ENCODE measurements at regions not wholly inside any gene's neighbourhood (a gene's known extent, or its start where the extent isn't known, plus 50 kb on each side); places are given as distances from the start of the nearest gene placed in this dataset.

DNA sequence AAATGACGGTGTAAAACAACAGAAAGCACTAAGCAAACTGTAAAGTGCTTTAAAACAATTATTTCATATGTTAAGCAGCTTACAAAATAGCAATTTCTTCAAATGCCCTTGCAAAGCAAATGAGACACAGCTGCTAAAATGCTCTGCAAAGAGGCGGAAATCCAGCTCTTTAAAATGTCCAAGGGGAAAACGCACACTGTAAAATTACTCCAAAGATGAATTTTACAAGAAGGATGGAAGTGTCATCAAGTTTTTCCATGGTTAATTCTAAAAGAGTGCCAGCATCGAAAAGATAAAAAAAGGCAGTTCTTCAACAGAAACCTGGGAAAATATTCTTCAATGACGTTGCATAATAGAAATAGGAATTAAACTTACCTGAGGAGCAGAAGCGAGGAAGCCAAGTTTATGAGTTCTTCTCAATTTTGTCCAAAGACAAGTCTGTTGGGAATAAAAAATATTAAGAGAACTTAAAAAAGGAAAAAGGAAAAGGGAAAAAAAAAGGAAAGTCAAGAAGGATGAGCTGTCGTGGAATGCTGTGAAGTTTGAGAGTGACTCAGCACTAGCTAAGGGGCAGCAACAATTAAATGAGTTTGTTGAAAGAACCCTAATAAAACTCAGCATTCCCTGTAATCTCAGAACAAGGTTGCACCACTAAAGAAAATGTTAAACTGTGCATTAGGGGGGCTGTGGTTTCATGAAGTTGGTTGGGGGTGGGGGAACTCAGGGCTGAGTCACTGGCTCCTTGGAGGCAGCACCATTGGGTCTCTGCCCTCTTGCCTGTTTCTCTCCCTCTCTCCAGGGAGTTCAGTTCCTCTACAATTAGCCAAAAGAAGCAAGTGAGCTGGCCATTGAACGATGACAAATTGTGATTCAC is 64.2 kb upstream of the BLID start:
- peaks cover 0 to 3% (median 0%) of the 10 kb centered on the region in 4 experiments; a peak in 1 of 7 replicates for H3K4me1 ChIP-seq (replicated peaks in 1 of 4; ENCODE audit: control insufficient read depth in 3 of 4, insufficient read depth in 4 of 4, low read length in 3 of 4)
- no peaks in the 10 kb centered on the region for H3K79me1 ChIP-seq (ENCODE audit: low read depth, low read length)
- no peak overlapping the region for H2BK20ac ChIP-seq (ENCODE audit: low read length)
- WGBS, 2 experiments (ENCODE audit: extremely low coverage in 1 of 2, insufficient coverage in 1 of 2, insufficient read length in 1 of 2, insufficient replicate concordance in 2 of 2, low coverage in 1 of 2, low lambda C conversion rate in 2 of 2, missing lambda C conversion rate in 1 of 2): 87% methylated on average over 8 of the region's 8 CpGs; no CpG with 5 or more reads in 1 of the 2 experiments
- H3K36me3 ChIP-seq (ENCODE audit: control insufficient read depth in 2 of 4, insufficient read depth in 4 of 4, low read length in 3 of 4): no peaks in the 10 kb centered on the region
- no peak overlapping the region for H3K4me3 ChIP-seq (ENCODE audit: extremely low read depth in 1 of 4, insufficient read depth in 2 of 4, low read depth in 3 of 4, low read length in 4 of 4)
- no peak for DNase-seq (ENCODE audit: low read depth in 1 of 2, low spot score in 2 of 2)
- no peak overlapping the region for H3K4ac ChIP-seq (replicated peaks; ENCODE audit: insufficient read length, low read depth, low read length)
- H4K8ac ChIP-seq (ENCODE audit: extremely low read depth, insufficient read depth, low read length): no peak overlapping the region
- no peak for FAIRE-seq
- no peak overlapping the region for H3K27ac ChIP-seq (ENCODE audit: low read depth, low read length)
- no peak overlapping the region for H3K4me2 ChIP-seq (ENCODE audit: insufficient read depth in 1 of 2, low read depth in 2 of 2, low read length in 2 of 2)
- H2BK120ac ChIP-seq (replicated peaks; ENCODE audit: low read depth, low read length): no peak overlapping the region
- no peak overlapping the region for H3K18ac ChIP-seq (ENCODE audit: extremely low read depth, low read length)
- H3K14ac ChIP-seq (ENCODE audit: insufficient read length): no peak overlapping the region
- H4K20me1 ChIP-seq (replicated peaks in 1 of 2; ENCODE audit: control insufficient read depth in 1 of 2, insufficient read depth in 2 of 2, low read length in 2 of 2): no peaks in the 10 kb centered on the region
- no peak overlapping the region for H2BK5ac ChIP-seq (ENCODE audit: low read depth, low read length)
- no peak overlapping the region for H2BK15ac ChIP-seq (ENCODE audit: low read length)
- H4K91ac ChIP-seq (replicated peaks; ENCODE audit: insufficient read length, low read length): no peak overlapping the region
- no peak overlapping the region for H2BK12ac ChIP-seq (ENCODE audit: low read depth, low read length)
- no peak overlapping the region for H4K5ac ChIP-seq (ENCODE audit: insufficient read length, low read depth, low read length)
- H3K23ac ChIP-seq (ENCODE audit: insufficient read length): no peak overlapping the region
- TF ChIP-seq CHD2 (IDR thresholded peaks at IDR 0.05; ENCODE audit: low read length) (no peak), SIX5 (IDR thresholded peaks at IDR 0.05; ENCODE audit: low read depth, low read length) (no peak), BACH1 (IDR thresholded peaks at IDR 0.05; ENCODE audit: low read length) (peak; percentile 78; the same call in 1 of the 2 replicates), MAFK (IDR thresholded peaks at IDR 0.05; ENCODE audit: low read depth, low read length) (peak; percentile 73; the same call in 1 of the 2 replicates)
- no peak overlapping the region for H3K9ac ChIP-seq (replicated peaks in 1 of 4; ENCODE audit: extremely low read depth in 1 of 4, low read depth in 3 of 4, low read length in 3 of 4)
- H3K9me3 ChIP-seq (ENCODE audit: insufficient read depth in 2 of 2, low read depth in 1 of 2, low read length in 1 of 2): no peaks in the 10 kb centered on the region
- H2AK5ac ChIP-seq (ENCODE audit: low read depth, low read length): no peak overlapping the region
- ChIA-PET CTCF (ENCODE audit: partially characterized antibody) (interaction anchor here (0.6 to 1.3 kb wide), 4 partner anchors 22 to 789 kb away, joined by 3 to 4 read pairs (median 3); no protein-coding TSS in a partner anchor), POLR2A (ENCODE audit: partially characterized antibody) (no interaction called here)
- H3K79me2 ChIP-seq (ENCODE audit: control insufficient read depth in 1 of 2, insufficient read depth in 2 of 2, low read length in 2 of 2): no peaks in the 10 kb centered on the region
- H2AFZ ChIP-seq (ENCODE audit: low read length): peak overlapping the region; percentile 96; the same call in 1 of the 2 replicates
- H3K27me3 ChIP-seq (replicated peaks in 1 of 4; ENCODE audit: control insufficient read depth in 3 of 4, extremely low read depth in 1 of 4, insufficient read depth in 3 of 4, low read length in 3 of 4): no peaks in the 10 kb centered on the region
- no peaks in the 10 kb centered on the region for H3K23me2 ChIP-seq (ENCODE audit: low read depth, low read length)
- H3K56ac ChIP-seq (replicated peaks; ENCODE audit: insufficient read length, low read depth, low read length): no peak overlapping the region

Data from H1 (cell line).